Smooth muscle cell (in vitro differentiated cells): ENCODE measurements at regions not wholly inside any gene's neighbourhood (a gene's known extent, or its start where the extent isn't known, plus 50 kb on each side); places are given as distances from the start of the nearest gene placed in this dataset.

ENCODE experiments used
- DNase-seq: peaks from one replicate; lab custom pipeline; 2025; ENCODE audit not compliant: unreplicated experiment; lab: John Stamatoyannopoulos, UW
- H2AFZ ChIP-seq: fragments of 200-600 bp; sonication (generic); 2 replicates; pipeline ENCODE4 v1.6.0; 2016; ENCODE audit warnings: antibody characterized with exemption, low read depth, mild to moderate bottlenecking
- H3F3A ChIP-seq: fragments of 200-600 bp; sonication (generic); 2 replicates; pipeline ENCODE4 v1.6.0; 2017; ENCODE audit warnings: antibody characterized with exemption, low read depth
- H3K27ac ChIP-seq: fragments of 200-600 bp; sonication (generic); 2 replicates; pipeline ENCODE4 v1.5.1; 2016; ENCODE audit warnings: low read depth, mild to moderate bottlenecking
- H3K27me3 ChIP-seq: fragments of 200-600 bp; sonication (generic); 2 replicates; pipeline ENCODE4 v1.6.1; 2016; ENCODE audit warnings: low read depth, mild to moderate bottlenecking
- H3K36me3 ChIP-seq: fragments of 200-600 bp; sonication (generic); 2 replicates; pipeline ENCODE4 v1.5.1; 2016; ENCODE audit warnings: low read depth
- H3K4me1 ChIP-seq: fragments of 200-600 bp; sonication (generic); 2 replicates; pipeline ENCODE4 v1.5.1; 2016; ENCODE audit warnings: low read depth
- H3K4me2 ChIP-seq: fragments of 200-600 bp; sonication (generic); 2 replicates; pipeline ENCODE4 v1.6.0; 2016; ENCODE audit warnings: mild to moderate bottlenecking
- H3K4me3 ChIP-seq: fragments of 200-600 bp; sonication (generic); 2 replicates; pipeline ENCODE4 v1.5.1; 2016; ENCODE audit warnings: mild to moderate bottlenecking
- H3K79me2 ChIP-seq: fragments of 200-600 bp; sonication (generic); 2 replicates; pipeline ENCODE4 v1.6.0; 2016; ENCODE audit warnings: low read depth, mild to moderate bottlenecking
- H3K9ac ChIP-seq: fragments of 200-600 bp; sonication (generic); 2 replicates; pipeline ENCODE4 v1.6.0; 2016; ENCODE audit warnings: low read depth
- H3K9me3 ChIP-seq: fragments of 200-600 bp; sonication (generic); replicated peaks from 2 replicates; pipeline ENCODE4 v1.5.1; 2016; ENCODE audit warnings: low read depth
- H4K20me1 ChIP-seq: fragments of 200-600 bp; sonication (generic); 2 replicates; pipeline ENCODE4 v1.6.0; 2016; ENCODE audit warnings: low read depth
- CTCF ChIP-seq: fragments of 200-600 bp; sonication (generic); IDR thresholded peaks from 2 replicates; pipeline ENCODE4 v1.5.1; 2017; ENCODE audit warnings: borderline replicate concordance, mild to moderate bottlenecking, antibody characterized with exemption; ENCODE audit not compliant: insufficient read depth, poor library complexity, severe bottlenecking
- WGBS: methylation state at CpG from one replicate; pipeline ENCODE4 v1.1.7; 2016; ENCODE audit warnings: low lambda C conversion rate; 5-methylcytosine and 5-hydroxymethylcytosine counted together

- Histone ChIP-seq H3K4me1 (peaks cover 4% of the 10 kb centered on the region), H3K9me3 (no peaks in the 10 kb centered on the region), H3K36me3 (no peaks in the 10 kb centered on the region), H4K20me1 (no peaks in the 10 kb centered on the region), H2AFZ (no peak overlapping the region), H3K4me2 (no peak overlapping the region), H3K27me3 (no peaks in the 10 kb centered on the region), H3K79me2 (no peaks in the 10 kb centered on the region), H3K9ac (no peak overlapping the region), H3K27ac (no peak overlapping the region), H3K4me3 (no peak overlapping the region), H3F3A (no peaks in the 10 kb centered on the region)
- TF ChIP-seq CTCF = no peak
- 38% methylated on average over 5 of the region's 5 CpGs for WGBS
- no peak for DNase-seq
Observed at GRCh38 chr15:31577108-31577507, 250.5 kb downstream of the KLF13 start.

- TF ChIP-seq CTCF = no peak
- no peaks in the 10 kb centered on the region for H3K9me3 ChIP-seq
- no peak overlapping the region for H3K27ac ChIP-seq
- no peak overlapping the region for H3K4me3 ChIP-seq
- H3K4me2 ChIP-seq = no peak overlapping the region
- H2AFZ ChIP-seq = no peak overlapping the region
- no peaks in the 10 kb centered on the region for H4K20me1 ChIP-seq
- H3K79me2 ChIP-seq = no peaks in the 10 kb centered on the region
- no peak overlapping the region for H3K9ac ChIP-seq
- H3K36me3 ChIP-seq = no peaks in the 10 kb centered on the region
- 89% methylated on average over 4 of the region's 4 CpGs for WGBS
- no peak for DNase-seq
- H3F3A ChIP-seq = no peaks in the 10 kb centered on the region
- peaks cover 4% of the 10 kb centered on the region for H3K4me1 ChIP-seq
- no peaks in the 10 kb centered on the region for H3K27me3 ChIP-seq
Observed at GRCh38 chr15:31579282-31579681, 252.6 kb downstream of the KLF13 start.

GRCh38 chr15:31579976-31580375 is 253.3 kb downstream of the KLF13 start:
- DNase-seq = no peak
- Histone ChIP-seq H3K27ac (no peak overlapping the region), H3F3A (no peaks in the 10 kb centered on the region), H3K4me2 (no peak overlapping the region), H3K4me1 (peaks cover 2% of the 10 kb centered on the region), H4K20me1 (no peaks in the 10 kb centered on the region), H3K79me2 (no peaks in the 10 kb centered on the region), H3K9ac (no peak overlapping the region), H3K27me3 (no peaks in the 10 kb centered on the region), H3K4me3 (no peak overlapping the region), H3K9me3 (no peaks in the 10 kb centered on the region), H3K36me3 (no peaks in the 10 kb centered on the region), H2AFZ (no peak overlapping the region)
- WGBS = 89% methylated on average over 2 of the region's 2 CpGs
- TF ChIP-seq CTCF = no peak

GRCh38 chr15:31584195-31584594 is 257.6 kb downstream of the KLF13 start:
- no peak overlapping the region for H3K27ac ChIP-seq
- no peaks in the 10 kb centered on the region for H3K4me1 ChIP-seq
- H3K9ac ChIP-seq = no peak overlapping the region
- no peak for TF ChIP-seq CTCF
- H3K4me2 ChIP-seq = no peak overlapping the region
- H3K9me3 ChIP-seq = no peaks in the 10 kb centered on the region
- H4K20me1 ChIP-seq = no peaks in the 10 kb centered on the region
- no peaks in the 10 kb centered on the region for H3K36me3 ChIP-seq
- DNase-seq = no peak
- H3K4me3 ChIP-seq = no peak overlapping the region
- WGBS = 66% methylated on average over 3 of the region's 3 CpGs
- no peaks in the 10 kb centered on the region for H3K79me2 ChIP-seq
- no peak overlapping the region for H2AFZ ChIP-seq
- H3F3A ChIP-seq = no peaks in the 10 kb centered on the region
- H3K27me3 ChIP-seq = no peaks in the 10 kb centered on the region
